Activated CD4-positive, alpha-beta T cell treated with anti-CD3 and anti-CD28 coated beads, Interleukin-2, Interleukin-4, amounts not matched to agents 100 ng/mL and 50 ng/mL, durations not matched to agents 16 hours and 8 hours (primary cell): ENCODE measurements at regions not wholly inside any gene's neighbourhood (a gene's known extent, or its start where the extent isn't known, plus 50 kb on each side); places are given as distances from the start of the nearest gene placed in this dataset.

ENCODE experiments used
- DNase-seq: peaks from one replicate; pipeline ENCODE4 v3.0.0-alpha.2; 2020; ENCODE audit warnings: low spot score

- DNase-seq: no peak
Measured at GRCh38 chr9:108607607-108608006, 248.2 kb downstream of the ACTL7B start.

DNA sequence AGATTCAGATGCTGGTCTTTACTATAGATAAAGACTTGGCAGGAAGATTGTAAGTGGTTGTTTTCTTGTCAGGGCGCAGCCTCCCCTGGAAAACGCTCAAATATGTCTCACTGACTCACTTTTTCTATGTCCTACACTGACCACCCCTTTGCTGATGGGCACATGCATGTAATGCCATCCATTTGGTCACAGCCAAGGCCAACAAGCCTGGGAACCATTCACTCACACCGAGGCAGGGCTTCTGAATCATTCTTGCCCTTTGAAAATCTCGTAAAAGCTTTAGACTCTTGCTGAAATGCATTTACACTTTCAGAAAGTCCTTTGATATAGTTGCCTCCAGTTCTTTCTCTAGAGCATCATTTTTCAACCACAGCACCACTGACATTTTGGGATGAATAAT is 249.4 kb downstream of the ACTL7B start:
- DNase-seq: no peak

GRCh38 chr9:108603141-108603540 is 252.6 kb downstream of the ACTL7B start:
- DNase-seq: no peak

DNA sequence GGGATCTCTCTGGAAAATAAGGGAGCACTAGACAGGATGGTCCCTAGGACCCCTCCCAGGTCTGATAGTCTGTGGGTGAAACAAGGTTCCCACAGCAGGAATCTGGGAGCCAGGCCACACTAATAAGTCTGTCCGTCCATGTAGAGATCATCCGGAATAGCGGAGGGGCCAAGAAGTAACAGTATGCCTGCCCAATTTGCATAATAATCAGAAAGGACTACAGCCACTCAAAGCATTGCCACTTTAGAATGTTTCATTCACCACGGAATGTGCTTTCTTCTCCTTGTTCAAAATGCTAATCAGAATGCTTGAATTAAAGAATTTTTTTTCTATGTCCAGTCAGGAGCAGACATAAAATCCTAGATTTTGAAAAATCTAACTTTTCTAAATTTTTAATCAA is 254.9 kb downstream of the ACTL7B start:
- DNase-seq: no peak

DNA sequence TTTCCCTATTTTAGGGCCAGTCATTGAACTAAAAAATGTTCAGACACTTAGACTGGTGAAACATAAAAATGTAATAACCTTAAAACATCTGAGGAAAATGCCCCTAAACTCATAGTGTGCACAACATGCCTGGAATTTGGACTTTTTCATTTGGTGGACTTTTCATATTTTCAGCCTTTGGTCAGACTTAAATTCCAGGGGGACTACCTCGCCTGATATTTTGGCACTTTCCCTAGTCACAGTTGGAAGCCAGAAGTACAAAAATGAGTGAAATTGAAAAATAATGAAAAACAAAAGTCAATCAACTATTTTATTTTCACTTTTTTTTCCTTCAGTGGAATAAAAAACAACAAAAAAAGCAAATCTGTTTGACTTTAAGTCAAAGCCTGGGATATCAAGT is 256.2 kb downstream of the ACTL7B start:
- DNase-seq: no peak

GRCh38 chr9:108591121-108591520 is 264.7 kb downstream of the ACTL7B start:
- no peak for DNase-seq

- no peak for DNase-seq
Measured at GRCh38 chr9:108588246-108588645, 267.5 kb downstream of the ACTL7B start.

DNA sequence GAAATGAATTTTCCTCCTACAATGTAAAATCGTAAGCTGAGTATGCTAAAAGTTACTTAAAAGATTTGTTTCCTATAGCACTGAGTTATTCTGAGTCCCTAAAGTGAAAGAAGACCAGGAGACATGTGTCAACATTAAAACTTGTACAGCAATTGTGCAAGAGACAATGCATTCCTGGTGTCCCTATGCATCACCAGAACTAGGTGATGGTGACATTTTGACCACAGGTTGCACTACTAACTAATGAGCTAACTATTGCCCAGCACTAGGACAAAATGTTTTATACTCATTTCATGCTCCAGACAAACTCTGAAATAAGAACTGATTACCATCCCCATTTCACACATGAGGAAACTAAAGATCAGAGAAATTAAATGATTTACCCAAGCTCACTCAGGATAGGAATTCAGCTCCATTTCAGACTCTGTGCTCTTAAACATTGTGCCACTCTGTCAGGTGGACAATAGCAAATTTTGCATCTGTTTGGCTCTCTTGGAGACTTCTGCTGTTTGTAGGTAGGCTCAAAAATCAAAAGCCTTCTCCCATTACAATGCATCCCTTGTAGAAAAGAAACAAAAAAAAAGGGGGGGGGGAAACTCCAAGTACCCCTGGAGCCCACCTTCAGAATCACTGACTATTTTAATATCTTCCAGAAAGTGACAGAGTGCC is 269.2 kb downstream of the ACTL7B start:
- no peak for DNase-seq

GRCh38 chr9:108584860-108585259 is 270.9 kb downstream of the ACTL7B start:
- DNase-seq: no peak

DNA sequence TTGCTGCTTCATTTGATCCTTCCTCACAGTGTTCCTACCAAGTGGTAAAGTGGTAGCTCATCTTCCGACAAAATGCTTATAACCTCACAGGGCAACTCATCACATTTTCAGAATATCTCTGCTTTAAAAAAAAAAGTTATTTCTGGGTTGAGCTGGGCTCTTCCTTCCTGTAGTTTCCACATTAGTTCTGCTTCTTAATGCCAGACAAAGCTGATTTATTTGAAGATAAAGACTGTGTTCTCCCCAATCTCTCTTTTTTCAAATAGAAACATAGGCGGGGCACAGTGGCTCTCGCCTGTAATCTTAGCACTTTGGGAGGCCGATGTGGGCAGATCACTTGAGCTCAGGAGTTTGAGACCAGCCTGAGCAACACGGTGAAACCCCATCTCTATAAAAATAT is 273.1 kb downstream of the ACTL7B start:
- no peak for DNase-seq

- DNase-seq: no peak
Measured at GRCh38 chr9:108579757-108580439, 275.9 kb downstream of the ACTL7B start.

DNA sequence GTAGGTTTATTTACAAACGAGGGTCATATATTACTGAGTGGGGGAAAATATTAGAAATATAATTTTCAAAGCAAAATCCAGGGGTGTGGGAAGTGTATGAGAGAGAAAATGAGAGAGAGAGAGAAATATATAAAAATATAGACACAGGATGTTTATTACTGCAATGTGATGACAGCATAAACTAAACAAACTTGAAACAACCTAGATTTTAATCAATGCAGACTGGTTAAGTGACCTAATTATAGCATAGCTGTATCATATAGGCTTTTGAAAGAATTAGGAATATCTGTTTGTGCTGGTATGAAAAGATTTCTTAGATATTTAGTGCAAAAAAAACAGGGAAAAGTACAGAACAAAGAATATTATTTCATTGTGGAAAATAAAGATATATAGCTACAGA is 280.5 kb downstream of the ACTL7B start:
- no peak for DNase-seq

DNA sequence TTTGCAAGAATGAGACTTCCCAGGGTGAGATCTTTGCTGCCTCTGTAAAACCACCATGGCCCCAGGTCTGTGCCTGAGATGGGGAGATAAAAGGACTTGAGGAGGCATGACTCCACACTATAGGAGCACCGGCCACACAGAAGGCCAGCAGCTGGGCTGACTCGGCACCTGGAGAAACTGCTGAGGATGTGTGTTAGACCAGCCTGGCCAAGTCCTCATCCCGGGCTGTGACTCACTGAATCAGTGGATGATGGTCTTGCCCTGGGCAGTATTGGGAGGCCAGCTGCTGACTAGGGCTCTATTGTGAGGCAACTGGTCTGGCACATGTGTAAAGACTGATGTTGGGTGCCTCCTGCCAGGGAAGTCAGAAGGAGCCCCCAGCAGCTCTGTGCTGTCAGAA is 286.2 kb downstream of the ACTL7B start:
- no peak for DNase-seq

DNA sequence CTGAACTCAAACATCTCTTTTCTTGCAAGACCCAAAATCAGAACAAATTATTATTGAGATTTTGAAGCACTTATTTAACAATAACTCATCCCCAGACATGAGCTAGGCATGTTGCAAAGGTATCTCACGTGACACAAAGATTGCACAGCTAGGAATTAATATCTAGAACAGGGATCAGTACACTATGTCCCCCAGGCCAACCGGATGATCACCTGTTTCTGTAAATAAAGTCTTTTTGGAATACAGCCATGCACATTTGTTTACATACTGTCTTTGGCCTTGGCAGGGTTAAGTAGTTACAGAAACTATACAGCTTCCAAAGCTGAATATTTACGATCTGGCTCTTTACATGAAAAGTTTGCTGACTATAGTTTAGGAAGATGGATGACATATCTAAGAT is 287.7 kb downstream of the ACTL7B start:
- no peak for DNase-seq

GRCh38 chr9:108567571-108567970 is 288.2 kb downstream of the ACTL7B start:
- DNase-seq: no peak

DNA sequence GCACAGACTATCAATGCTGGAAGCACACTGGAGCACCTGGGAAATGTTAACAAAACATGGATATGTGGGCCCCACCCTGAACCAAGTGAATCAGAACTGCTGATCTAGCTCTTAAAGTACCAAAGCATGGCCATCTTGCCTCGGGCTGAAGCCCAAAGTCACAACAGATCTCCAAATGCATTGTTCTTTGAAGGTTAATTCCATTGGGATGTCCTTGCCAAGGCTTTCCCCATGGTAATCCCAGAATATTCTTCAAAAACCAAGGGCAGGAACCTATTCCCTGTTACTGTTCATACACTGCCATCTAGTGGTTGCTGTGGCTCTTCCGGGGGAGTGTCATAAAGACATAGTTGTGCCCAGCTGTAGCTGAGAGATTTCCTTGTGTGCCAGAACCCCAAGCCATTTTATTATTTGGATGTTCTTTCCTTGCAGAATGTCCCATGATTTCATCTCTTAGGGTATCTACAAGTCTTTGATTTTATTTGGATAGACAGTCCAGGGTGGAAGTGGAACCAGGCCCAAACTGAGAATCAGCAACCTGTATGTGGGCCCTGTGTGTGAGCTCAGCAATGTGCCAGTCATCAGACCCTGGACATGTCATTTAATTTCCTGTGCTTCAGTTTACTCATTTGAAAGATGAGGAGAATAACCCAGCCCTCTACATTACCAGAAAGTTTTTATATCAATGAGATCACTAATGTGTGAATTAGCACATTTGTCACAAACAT is 290.0 kb downstream of the ACTL7B start:
- peak; percentile 41 for DNase-seq

DNA sequence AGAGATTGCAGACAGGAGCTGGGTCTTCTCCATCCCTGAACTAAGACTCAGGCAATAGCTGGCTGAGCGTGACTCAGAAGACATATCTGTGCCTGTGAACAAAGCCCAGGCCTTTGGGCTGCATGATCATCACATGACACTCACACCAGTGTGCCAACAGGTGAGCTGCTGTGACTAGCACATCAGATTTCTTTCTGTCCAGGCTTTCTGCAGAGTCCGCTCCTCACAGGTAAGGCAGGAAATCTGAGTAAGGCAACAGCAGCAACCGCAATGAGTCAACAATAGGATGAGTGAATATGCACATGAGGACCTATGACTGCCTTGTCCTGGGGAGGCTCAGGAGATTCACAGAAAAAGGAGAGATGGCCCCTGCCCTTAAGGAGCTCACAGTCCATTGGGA is 293.6 kb downstream of the ACTL7B start:
- DNase-seq: no peak

GRCh38 chr9:108559432-108559831 is 296.4 kb downstream of the ACTL7B start:
- DNase-seq: no peak

GRCh38 chr9:108554831-108555230 is 301.0 kb downstream of the ACTL7B start:
- DNase-seq: no peak

DNA sequence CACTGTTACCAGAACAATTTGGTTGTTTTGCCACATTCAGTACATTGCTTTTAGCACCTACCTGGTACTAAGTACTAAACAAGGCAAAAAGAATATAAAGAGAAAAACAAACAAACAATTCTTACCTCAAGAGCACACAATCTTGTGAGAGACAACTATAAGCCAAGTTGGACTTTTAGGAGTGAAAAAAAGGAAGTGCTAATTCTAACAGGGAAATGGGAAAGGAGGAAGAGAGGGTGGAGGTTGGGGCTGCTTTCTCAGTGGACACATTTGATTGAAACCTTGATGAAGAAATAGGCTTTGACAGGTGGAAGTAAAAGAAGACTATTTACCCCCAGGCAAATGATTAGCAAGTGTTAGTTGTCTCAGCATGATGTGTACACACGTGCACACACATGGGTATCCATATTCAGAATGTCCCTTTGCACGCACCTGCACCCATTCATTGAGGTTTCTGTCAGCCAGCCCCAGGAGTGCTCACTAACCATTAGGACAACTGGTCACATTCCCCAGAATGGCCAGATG is 302.6 kb downstream of the ACTL7B start:
- no peak for DNase-seq

- DNase-seq: no peak
Measured at GRCh38 chr9:108552459-108553040, 303.2 kb downstream of the ACTL7B start.

DNA sequence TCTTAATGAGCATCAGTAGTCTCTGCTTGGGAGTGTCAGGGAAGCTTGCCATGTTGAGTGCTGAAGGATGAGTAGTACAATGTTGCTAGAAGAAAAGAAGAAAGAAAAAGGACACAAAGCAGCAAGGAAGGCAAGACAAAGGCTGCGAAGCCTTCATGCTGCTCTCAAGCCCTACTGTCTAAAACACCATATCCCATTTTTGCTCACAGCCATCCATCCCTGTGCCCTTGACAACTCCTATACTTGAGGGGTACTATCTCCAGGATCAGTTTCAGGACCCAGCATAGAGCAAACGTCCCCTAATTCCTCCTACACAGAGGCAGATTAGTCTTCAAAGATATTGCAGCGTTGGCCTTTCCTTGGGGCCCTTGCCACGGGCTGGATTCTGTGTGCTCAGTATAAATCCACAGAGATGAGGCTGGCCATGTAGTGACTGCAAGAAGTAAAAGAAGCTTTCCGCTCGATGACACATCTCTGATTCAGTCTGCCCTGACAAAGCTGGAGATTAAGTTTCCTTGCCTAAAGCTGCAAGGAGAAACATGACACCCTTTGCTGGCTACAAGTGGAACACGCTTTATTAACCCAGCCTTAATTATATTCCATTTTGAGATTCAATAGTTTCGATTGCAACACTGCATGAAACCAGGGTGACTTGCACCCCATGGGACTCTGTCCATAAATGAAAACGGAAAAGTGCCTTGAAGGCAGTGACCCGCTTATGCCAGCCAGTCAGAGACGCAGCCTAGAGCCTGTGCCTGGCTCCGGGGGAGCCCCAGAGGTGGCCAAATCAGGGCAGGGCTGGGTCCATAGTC is 304.6 kb downstream of the ACTL7B start:
- DNase-seq: no peak
